HL-60 (cell line): ENCODE measurements at regions not wholly inside any gene's neighbourhood (a gene's known extent, or its start where the extent isn't known, plus 50 kb on each side); places are given as distances from the start of the nearest gene placed in this dataset.

Source experiments
- CTCF ChIP-seq: IDR thresholded peaks from one replicate; pipeline ENCODE4 v1.5.1; 2011; ENCODE audit warnings: low read length, control low read depth, inconsistent platforms; ENCODE audit not compliant: insufficient read depth
- GABPA ChIP-seq: IDR thresholded peaks from 2 replicates; pipeline ENCODE4 v1.6.1; 2012; ENCODE audit warnings: low read depth
- POLR2AphosphoS5 ChIP-seq: IDR thresholded peaks from 2 replicates; pipeline ENCODE4 v1.6.1; 2012; ENCODE audit warnings: low read depth
- TF ChIP-seq, protein P1 (sequence below): IDR thresholded peaks from 2 replicates; pipeline ENCODE4 v1.6.1; 2012; ENCODE audit warnings: low read depth; ENCODE audit not compliant: insufficient replicate concordance

DNA sequence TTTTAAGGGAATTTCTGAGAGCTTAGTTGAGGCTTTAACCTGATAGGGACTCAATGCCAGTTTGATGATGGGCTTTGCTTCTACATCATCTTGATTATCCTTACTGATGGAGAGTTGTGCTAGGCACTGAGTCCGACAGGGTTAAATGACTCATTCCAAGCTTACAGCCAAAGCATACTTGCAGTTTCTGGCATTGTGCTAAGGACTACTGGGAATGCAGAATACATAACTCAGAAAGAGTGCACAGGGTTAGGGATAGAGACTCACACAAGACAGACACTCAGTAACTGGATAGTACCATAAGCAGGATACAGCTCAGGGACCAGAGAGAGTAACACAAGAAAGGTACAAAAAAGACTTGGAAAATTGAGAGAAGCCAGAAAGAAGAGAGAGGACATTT, 94.1 kb upstream of the SLC14A2 start:
- TF ChIP-seq, protein P1, sequence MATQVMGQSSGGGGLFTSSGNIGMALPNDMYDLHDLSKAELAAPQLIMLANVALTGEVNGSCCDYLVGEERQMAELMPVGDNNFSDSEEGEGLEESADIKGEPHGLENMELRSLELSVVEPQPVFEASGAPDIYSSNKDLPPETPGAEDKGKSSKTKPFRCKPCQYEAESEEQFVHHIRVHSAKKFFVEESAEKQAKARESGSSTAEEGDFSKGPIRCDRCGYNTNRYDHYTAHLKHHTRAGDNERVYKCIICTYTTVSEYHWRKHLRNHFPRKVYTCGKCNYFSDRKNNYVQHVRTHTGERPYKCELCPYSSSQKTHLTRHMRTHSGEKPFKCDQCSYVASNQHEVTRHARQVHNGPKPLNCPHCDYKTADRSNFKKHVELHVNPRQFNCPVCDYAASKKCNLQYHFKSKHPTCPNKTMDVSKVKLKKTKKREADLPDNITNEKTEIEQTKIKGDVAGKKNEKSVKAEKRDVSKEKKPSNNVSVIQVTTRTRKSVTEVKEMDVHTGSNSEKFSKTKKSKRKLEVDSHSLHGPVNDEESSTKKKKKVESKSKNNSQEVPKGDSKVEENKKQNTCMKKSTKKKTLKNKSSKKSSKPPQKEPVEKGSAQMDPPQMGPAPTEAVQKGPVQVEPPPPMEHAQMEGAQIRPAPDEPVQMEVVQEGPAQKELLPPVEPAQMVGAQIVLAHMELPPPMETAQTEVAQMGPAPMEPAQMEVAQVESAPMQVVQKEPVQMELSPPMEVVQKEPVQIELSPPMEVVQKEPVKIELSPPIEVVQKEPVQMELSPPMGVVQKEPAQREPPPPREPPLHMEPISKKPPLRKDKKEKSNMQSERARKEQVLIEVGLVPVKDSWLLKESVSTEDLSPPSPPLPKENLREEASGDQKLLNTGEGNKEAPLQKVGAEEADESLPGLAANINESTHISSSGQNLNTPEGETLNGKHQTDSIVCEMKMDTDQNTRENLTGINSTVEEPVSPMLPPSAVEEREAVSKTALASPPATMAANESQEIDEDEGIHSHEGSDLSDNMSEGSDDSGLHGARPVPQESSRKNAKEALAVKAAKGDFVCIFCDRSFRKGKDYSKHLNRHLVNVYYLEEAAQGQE: no peak
- TF ChIP-seq POLR2AphosphoS5 (no peak), CTCF (no peak), GABPA (no peak)
